Activated T-helper 1 cell treated with anti-CD3 and anti-CD28 coated beads, Interleukin-12 subunit alpha, Interleukin-12 subunit beta, Interleukin-2, Interleukin-4 antibody, amounts not matched to agents 30 ng/mL and 10 ng/mL and 1 ng/mL, durations not matched to agents 14 hours and 24 hours and 36 hours (primary cell): ENCODE measurements at regions not wholly inside any gene's neighbourhood (a gene's known extent, or its start where the extent isn't known, plus 50 kb on each side); places are given as distances from the start of the nearest gene placed in this dataset.

Experiments used
- DNase-seq: peaks from one replicate; pipeline ENCODE4 v3.0.0; 2021; ENCODE audit warnings: low spot score
- H3K27ac Mint-ChIP-seq: one replicate; pipeline ENCODE4 v1.8.0; 2021; ENCODE audit warnings: mild to moderate bottlenecking, mixed read lengths
- H3K27me3 Mint-ChIP-seq: one replicate; pipeline ENCODE4 v1.8.0; 2022; ENCODE audit warnings: mild to moderate bottlenecking, moderate library complexity, mixed read lengths; ENCODE audit not compliant: insufficient read depth
- H3K36me3 Mint-ChIP-seq: one replicate; pipeline ENCODE4 v1.8.0; 2021; ENCODE audit warnings: low read depth, mixed read lengths
- H3K4me1 Mint-ChIP-seq: one replicate; pipeline ENCODE4 v1.8.0; 2021; ENCODE audit warnings: low read depth, mixed read lengths
- H3K4me3 Mint-ChIP-seq: one replicate; pipeline ENCODE4 v1.8.0; 2021; ENCODE audit warnings: mild to moderate bottlenecking, moderate library complexity, mixed read lengths
- H3K9me3 Mint-ChIP-seq: one replicate; pipeline ENCODE4 v1.8.0; 2021; ENCODE audit warnings: mixed read lengths
- intact Hi-C: fragments of 100-400 bp; cut with micrococcal nuclease; formaldehyde crosslinking; loops from one replicate; pipeline ENCODE4 v1.15.1; 2024

- Mint-ChIP-seq H3K4me1 (no peaks in the 10 kb centered on the region), H3K36me3 (no peaks in the 10 kb centered on the region), H3K4me3 (no peak overlapping the region), H3K27ac (no peak overlapping the region), H3K27me3 (no peaks in the 10 kb centered on the region), H3K9me3 (no peaks in the 10 kb centered on the region)
- DNase-seq = no peak
- intact Hi-C loops = no loop called here
These were observed 857.2 kb upstream of the COX7C start for GRCh38 chr5:85760519-85760918.

GRCh38 chr5:85769347-85769746, 848.4 kb upstream of the COX7C start:
- no peaks in the 10 kb centered on the region for H3K36me3 Mint-ChIP-seq
- H3K27ac Mint-ChIP-seq = no peak overlapping the region
- no peaks in the 10 kb centered on the region for H3K4me1 Mint-ChIP-seq
- no peak for DNase-seq
- H3K4me3 Mint-ChIP-seq = no peak overlapping the region
- intact Hi-C loops = no loop called here
- H3K27me3 Mint-ChIP-seq = no peaks in the 10 kb centered on the region
- H3K9me3 Mint-ChIP-seq = peaks cover 19% of the 10 kb centered on the region

GRCh38 chr5:85784746-85785145, 833.0 kb upstream of the COX7C start:
- intact Hi-C loops = no loop called here
- no peak for DNase-seq
- Mint-ChIP-seq H3K9me3 (peaks cover 5% of the 10 kb centered on the region), H3K4me1 (no peaks in the 10 kb centered on the region), H3K27ac (no peak overlapping the region), H3K4me3 (no peak overlapping the region), H3K36me3 (no peaks in the 10 kb centered on the region), H3K27me3 (no peaks in the 10 kb centered on the region)

- DNase-seq = no peak
- H3K4me3 Mint-ChIP-seq = no peak overlapping the region
- intact Hi-C loops = no loop called here
- no peak overlapping the region for H3K27ac Mint-ChIP-seq
- no peaks in the 10 kb centered on the region for H3K36me3 Mint-ChIP-seq
- no peaks in the 10 kb centered on the region for H3K4me1 Mint-ChIP-seq
- no peaks in the 10 kb centered on the region for H3K9me3 Mint-ChIP-seq
- H3K27me3 Mint-ChIP-seq = no peaks in the 10 kb centered on the region
These were observed 804.6 kb upstream of the COX7C start for GRCh38 chr5:85813146-85813545.

GRCh38 chr5:85814596-85814995, 803.1 kb upstream of the COX7C start:
- Mint-ChIP-seq H3K36me3 (no peaks in the 10 kb centered on the region), H3K4me1 (no peaks in the 10 kb centered on the region), H3K9me3 (no peaks in the 10 kb centered on the region), H3K4me3 (no peak overlapping the region), H3K27me3 (no peaks in the 10 kb centered on the region), H3K27ac (no peak overlapping the region)
- intact Hi-C loops = no loop called here
- DNase-seq = no peak

- H3K36me3 Mint-ChIP-seq = no peaks in the 10 kb centered on the region
- no peaks in the 10 kb centered on the region for H3K9me3 Mint-ChIP-seq
- H3K27me3 Mint-ChIP-seq = no peaks in the 10 kb centered on the region
- H3K4me1 Mint-ChIP-seq = no peaks in the 10 kb centered on the region
- H3K27ac Mint-ChIP-seq = no peak overlapping the region
- DNase-seq = no peak
- no peak overlapping the region for H3K4me3 Mint-ChIP-seq
- intact Hi-C loops = no loop called here
These were observed 794.0 kb upstream of the COX7C start for GRCh38 chr5:85823462-85824426.

GRCh38 chr5:85838781-85839180, 779.0 kb upstream of the COX7C start:
- Mint-ChIP-seq H3K9me3 (no peaks in the 10 kb centered on the region), H3K4me3 (no peak overlapping the region), H3K27ac (no peak overlapping the region), H3K36me3 (no peaks in the 10 kb centered on the region), H3K4me1 (no peaks in the 10 kb centered on the region), H3K27me3 (no peaks in the 10 kb centered on the region)
- intact Hi-C loops = no loop called here
- no peak for DNase-seq

- H3K36me3 Mint-ChIP-seq = no peaks in the 10 kb centered on the region
- intact Hi-C loops = no loop called here
- no peaks in the 10 kb centered on the region for H3K9me3 Mint-ChIP-seq
- no peaks in the 10 kb centered on the region for H3K27me3 Mint-ChIP-seq
- no peak for DNase-seq
- no peaks in the 10 kb centered on the region for H3K4me1 Mint-ChIP-seq
- H3K27ac Mint-ChIP-seq = no peak overlapping the region
- H3K4me3 Mint-ChIP-seq = no peak overlapping the region
These were observed 776.1 kb upstream of the COX7C start for GRCh38 chr5:85841653-85842052.

- Mint-ChIP-seq H3K4me3 (no peak overlapping the region), H3K36me3 (no peaks in the 10 kb centered on the region), H3K27me3 (no peaks in the 10 kb centered on the region)
These were observed 774.2 kb upstream of the COX7C start for GRCh38 chr5:85843535-85843934.

GRCh38 chr5:85849411-85849810, 768.3 kb upstream of the COX7C start:
- Mint-ChIP-seq H3K27ac (no peak overlapping the region), H3K9me3 (peaks cover 3% of the 10 kb centered on the region), H3K27me3 (no peaks in the 10 kb centered on the region), H3K4me1 (no peaks in the 10 kb centered on the region), H3K4me3 (no peak overlapping the region), H3K36me3 (no peaks in the 10 kb centered on the region)
- intact Hi-C loops = no loop called here
- no peak for DNase-seq

More at GRCh38 chr5:85843535-85843934, 774.2 kb upstream of the COX7C start:
- Mint-ChIP-seq H3K9me3 (peaks cover 3% of the 10 kb centered on the region), H3K27ac (no peak overlapping the region), H3K4me1 (no peaks in the 10 kb centered on the region)
- no peak for DNase-seq
- intact Hi-C loops = no loop called here

- Mint-ChIP-seq H3K27ac (no peak overlapping the region), H3K4me1 (no peaks in the 10 kb centered on the region), H3K4me3 (no peak overlapping the region), H3K36me3 (no peaks in the 10 kb centered on the region), H3K9me3 (peaks cover 7% of the 10 kb centered on the region), H3K27me3 (no peaks in the 10 kb centered on the region)
- no peak for DNase-seq
- intact Hi-C loops = no loop called here
These were observed 752.4 kb upstream of the COX7C start for GRCh38 chr5:85865296-85865695.

GRCh38 chr5:85868070-85868469, 749.7 kb upstream of the COX7C start:
- H3K4me3 Mint-ChIP-seq = no peak overlapping the region
- no peak overlapping the region for H3K27ac Mint-ChIP-seq
- H3K27me3 Mint-ChIP-seq = no peaks in the 10 kb centered on the region
- no peaks in the 10 kb centered on the region for H3K4me1 Mint-ChIP-seq
- intact Hi-C loops = no loop called here
- no peak for DNase-seq
- peaks cover 1% of the 10 kb centered on the region for H3K9me3 Mint-ChIP-seq
- no peaks in the 10 kb centered on the region for H3K36me3 Mint-ChIP-seq

- DNase-seq = no peak
- H3K27me3 Mint-ChIP-seq = no peaks in the 10 kb centered on the region
- no peaks in the 10 kb centered on the region for H3K36me3 Mint-ChIP-seq
- no peaks in the 10 kb centered on the region for H3K9me3 Mint-ChIP-seq
- intact Hi-C loops = no loop called here
- no peak overlapping the region for H3K27ac Mint-ChIP-seq
- no peak overlapping the region for H3K4me3 Mint-ChIP-seq
- H3K4me1 Mint-ChIP-seq = no peaks in the 10 kb centered on the region
These were observed 723.7 kb upstream of the COX7C start for GRCh38 chr5:85893996-85894395.
